HCT116 (cell line): ENCODE measurements at regions not wholly inside any gene's neighbourhood (a gene's known extent, or its start where the extent isn't known, plus 50 kb on each side); places are given as distances from the start of the nearest gene placed in this dataset.

Source experiments
- ATAC-seq: fragments of 200-7000 bp; cut with Tn5 transposase; 2 replicates; pipeline ENCODE4 v1.9.1; 2020; ENCODE audit warnings: mild to moderate bottlenecking, moderate library complexity
- BruUV-seq: library from RNA; stranded (reverse); fragments of 400-500 nt; replicated peaks from 2 replicates; lab custom pipeline; 2021; lab: Mats Ljungman, UMichigan
- CTCF ChIA-PET: fragments of 300-600 bp; sonication (Branson Sonifier 250); formaldehyde crosslinking; loops from one replicate; lab custom pipeline; 2021; ENCODE audit warnings: antibody characterized with exemption; lab: Charles Lee
- POLR2A ChIA-PET: fragments of 300-600, 350-600 bp; sonication (Branson Sonifier 250); formaldehyde crosslinking; loops from one replicate; lab custom pipeline; 2021; ENCODE audit warnings: antibody characterized with exemption; lab: Charles Lee
- RAD21 ChIA-PET, 2 experiments: fragments of 300-600 bp; sonication (Branson Sonifier 250); formaldehyde crosslinking; loops; one replicate each; lab custom pipeline; 2023; ENCODE audit warnings: low total read pairs in 2 of 2; ENCODE audit not compliant: uncharacterized antibody in 2 of 2, unreplicated experiment in 2 of 2, low non-redundant PET in 1 of 2; lab: Charles Lee
- DNase-seq: peaks from one replicate; pipeline ENCODE4 v3.0.0-alpha.2; 2010; ENCODE audit warnings: low read depth, low spot score
- H2AFZ ChIP-seq: fragments of 200-600 bp; shearing (Covaris generic), sonication (generic); 2 replicates; pipeline ENCODE4 v1.6.1; 2017; ENCODE audit warnings: low read depth, mixed run types, mixed read lengths, antibody characterized with exemption, low read length; ENCODE audit not compliant: poor library complexity, severe bottlenecking
- H3K27ac ChIP-seq: 2 replicates; pipeline ENCODE4 v1.5.1; 2012; ENCODE audit warnings: low read depth, low read length
- H3K27me3 ChIP-seq: fragments of 200-600 bp; sonication (generic); 2 replicates; pipeline ENCODE4 v1.6.1; 2016; ENCODE audit warnings: mixed run types, low read length, mixed read lengths; ENCODE audit not compliant: insufficient read depth
- H3K36me3 ChIP-seq, 2 experiments: fragments of 200-500 bp in 1 of 2; fragments of 200-600 bp in 1 of 2; sonication (Bioruptor generic) in 1 of 2; sonication (generic) in 1 of 2; 2 replicates each; pipeline versions ENCODE4 v1.5.1 to v1.6.1; 2014 to 2016; ENCODE audit warnings: low read length in 2 of 2, inconsistent platforms in 1 of 2, mixed read lengths in 1 of 2, mixed run types in 1 of 2; ENCODE audit not compliant: insufficient read depth in 2 of 2, control insufficient read depth in 1 of 2
- H3K4me1 ChIP-seq, 2 experiments: fragments of 200-600 bp in 1 of 2; sonication (generic) in 1 of 2; 2 replicates each; pipeline versions ENCODE4 v1.5.1 to v1.6.1; 2012 to 2017; ENCODE audit warnings: low read length in 2 of 2, inconsistent platforms in 1 of 2, mild to moderate bottlenecking in 1 of 2, mixed read lengths in 1 of 2, mixed run types in 1 of 2, moderate library complexity in 1 of 2; ENCODE audit not compliant: insufficient read depth in 2 of 2, control insufficient read depth in 1 of 2
- H3K4me2 ChIP-seq: fragments of 200-600 bp; sonication (generic); 2 replicates; pipeline ENCODE4 v1.6.1; 2017; ENCODE audit warnings: mixed run types, low read length, mixed read lengths
- H3K4me3 ChIP-seq, 2 experiments: fragments of 200-600 bp in 1 of 2; sonication (generic) in 1 of 2; replicated peaks in 1 of 2; 2 replicates each; pipeline ENCODE4 v1.5.1; 2011 to 2016; ENCODE audit warnings: low read length in 2 of 2, control low read depth in 1 of 2, low read depth in 1 of 2, mild to moderate bottlenecking in 1 of 2, mixed read lengths in 1 of 2, mixed run types in 1 of 2
- H3K79me2 ChIP-seq: fragments of 200-600 bp; sonication (generic); 2 replicates; pipeline ENCODE4 v1.6.1; 2017; ENCODE audit warnings: mild to moderate bottlenecking, mixed run types, low read length, moderate library complexity, mixed read lengths; ENCODE audit not compliant: insufficient read depth
- H3K9ac ChIP-seq: fragments of 200-600 bp; sonication (generic); 2 replicates; pipeline ENCODE4 v1.6.1; 2016; ENCODE audit warnings: low read length, mixed read lengths
- H3K9me2 ChIP-seq: fragments of 200-600 bp; sonication (generic), shearing (Covaris generic); 2 replicates; pipeline ENCODE4 v1.6.1; 2017; ENCODE audit warnings: mixed run types, mild to moderate bottlenecking, moderate library complexity; ENCODE audit not compliant: insufficient read depth
- H3K9me3 ChIP-seq, 2 experiments: fragments of 200-500 bp in 1 of 2; fragments of 200-600 bp in 1 of 2; sonication (Bioruptor generic) in 1 of 2; sonication (generic) in 1 of 2; 2 replicates each; pipeline ENCODE4 v1.6.1; 2014 to 2017; ENCODE audit warnings: low read length in 2 of 2, mixed read lengths in 2 of 2, inconsistent platforms in 1 of 2, low read depth in 1 of 2, mild to moderate bottlenecking in 1 of 2, mixed run types in 1 of 2, moderate library complexity in 1 of 2; ENCODE audit not compliant: control insufficient read depth in 1 of 2, insufficient read depth in 1 of 2
- H4K20me1 ChIP-seq: fragments of 200-600 bp; sonication (generic), shearing (Covaris generic); 2 replicates; pipeline ENCODE4 v1.6.1; 2017; ENCODE audit warnings: mixed run types, mild to moderate bottlenecking, moderate library complexity; ENCODE audit not compliant: insufficient read depth
- ELF1 ChIP-seq: IDR thresholded peaks from 2 replicates; pipeline ENCODE4 v1.6.1; 2012; ENCODE audit warnings: low read depth, borderline replicate concordance
- EZH2 ChIP-seq: fragments of 200-600 bp; sonication (generic); IDR thresholded peaks from 2 replicates; pipeline ENCODE4 v1.6.1; 2017; ENCODE audit warnings: antibody characterized with exemption, mixed run types
- POLR2A ChIP-seq: IDR thresholded peaks from 2 replicates; pipeline ENCODE4 v1.7.0; 2011; ENCODE audit warnings: borderline replicate concordance; ENCODE audit not compliant: insufficient read depth, insufficient read length; ENCODE audit errors: extremely low read depth
- POLR2AphosphoS5 ChIP-seq: IDR thresholded peaks from 2 replicates; pipeline ENCODE4 v1.6.1; 2011; ENCODE audit warnings: mild to moderate bottlenecking, low read depth, low read length, moderate library complexity
- RAD21 ChIP-seq: IDR thresholded peaks from 2 replicates; pipeline ENCODE4 v1.6.1; 2012; ENCODE audit warnings: low read depth, mild to moderate bottlenecking
- SP1 ChIP-seq: IDR thresholded peaks from 2 replicates; pipeline ENCODE4 v1.6.1; 2012; ENCODE audit warnings: low read depth
- TCF7L2 ChIP-seq: IDR thresholded peaks from 2 replicates; pipeline ENCODE4 v1.7.0; 2011; ENCODE audit warnings: borderline replicate concordance, inconsistent platforms; ENCODE audit not compliant: insufficient read depth, insufficient read length; ENCODE audit errors: extremely low read depth
- YY1 ChIP-seq: IDR thresholded peaks from 2 replicates; pipeline ENCODE4 v1.6.1; 2011; ENCODE audit warnings: low read length, low read depth, moderate library complexity, mild to moderate bottlenecking; ENCODE audit not compliant: insufficient replicate concordance; ENCODE audit errors: extremely low read depth
- ZFX ChIP-seq: fragments of 450-650 bp; IDR thresholded peaks from 2 replicates; pipeline ENCODE4 v1.6.1; 2017
- intact Hi-C: fragments of 100-400 bp; cut with micrococcal nuclease; formaldehyde crosslinking; loops from 2 replicates; pipeline ENCODE4 v1.10.0; 2022
- TF ChIP-seq, protein P1 (sequence below), 3 experiments: fragments of 200-600 bp in 1 of 3; sonication (generic) in 1 of 3; IDR thresholded peaks in 2 of 3; conservative IDR thresholded peaks in 1 of 3; 2 replicates each; pipeline ENCODE4 v1.5.1; 2012 to 2017; ENCODE audit warnings: low read depth in 2 of 3, low read length in 2 of 3, antibody characterized with exemption in 1 of 3, borderline replicate concordance in 1 of 3, control low read depth in 1 of 3, mild to moderate bottlenecking in 1 of 3, mixed read lengths in 1 of 3, mixed run types in 1 of 3, moderate library complexity in 1 of 3; ENCODE audit not compliant: insufficient read depth in 1 of 3
- TF ChIP-seq, protein P2 (sequence below): IDR thresholded peaks from 2 replicates; pipeline ENCODE4 v1.6.1; 2011; ENCODE audit warnings: mild to moderate bottlenecking, low read length, moderate library complexity; ENCODE audit not compliant: insufficient replicate concordance; ENCODE audit errors: extremely low read depth
- TF ChIP-seq, protein P3 (sequence below): IDR thresholded peaks from 2 replicates; pipeline ENCODE4 v1.6.1; 2012

DNA sequence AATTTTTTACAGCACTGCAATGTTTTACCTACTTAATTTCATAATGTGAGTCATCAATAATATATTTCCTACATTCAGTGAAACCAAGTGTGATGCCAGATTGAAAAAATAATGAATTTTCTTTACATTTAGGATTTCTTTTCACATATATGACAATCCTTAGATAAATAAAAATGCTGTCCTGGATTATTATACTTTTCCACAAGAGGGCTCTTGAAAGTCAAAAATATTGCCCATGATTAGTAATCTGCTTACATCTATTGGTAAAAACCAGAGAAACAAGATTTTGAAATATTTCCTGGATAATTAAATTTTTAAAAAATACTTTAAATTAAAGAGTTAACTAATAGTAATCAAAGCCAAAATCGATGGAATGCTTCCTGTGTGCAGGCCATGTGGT lies 86.8 kb upstream of the PLPPR4 start:
- Histone ChIP-seq H3K9me3 (no peaks in the 10 kb centered on the region), H3K4me1 (peaks cover 2 to 3% of the 10 kb centered on the region in 2 experiments; a peak in 3 of 4 replicates), H4K20me1 (no peaks in the 10 kb centered on the region), H3K79me2 (no peaks in the 10 kb centered on the region), H3K27ac (no peak overlapping the region), H3K4me3 (no peak overlapping the region), H3K9ac (no peak overlapping the region), H3K36me3 (no peaks in the 10 kb centered on the region), H3K9me2 (no peaks in the 10 kb centered on the region), H2AFZ (no peak overlapping the region), H3K27me3 (no peaks in the 10 kb centered on the region), H3K4me2 (no peak overlapping the region)
- no TSS peak for BruUV-seq
- ChIA-PET POLR2A (no interaction called here), RAD21 (no interaction called here), CTCF (no interaction called here)
- no peak for DNase-seq
- ATAC-seq, result no peak
- TF ChIP-seq YY1 (no peak), RAD21 (0 out of 2 replicates have a peak, but pooled peaks have one; percentile 23)
- TF ChIP-seq, protein P1, sequence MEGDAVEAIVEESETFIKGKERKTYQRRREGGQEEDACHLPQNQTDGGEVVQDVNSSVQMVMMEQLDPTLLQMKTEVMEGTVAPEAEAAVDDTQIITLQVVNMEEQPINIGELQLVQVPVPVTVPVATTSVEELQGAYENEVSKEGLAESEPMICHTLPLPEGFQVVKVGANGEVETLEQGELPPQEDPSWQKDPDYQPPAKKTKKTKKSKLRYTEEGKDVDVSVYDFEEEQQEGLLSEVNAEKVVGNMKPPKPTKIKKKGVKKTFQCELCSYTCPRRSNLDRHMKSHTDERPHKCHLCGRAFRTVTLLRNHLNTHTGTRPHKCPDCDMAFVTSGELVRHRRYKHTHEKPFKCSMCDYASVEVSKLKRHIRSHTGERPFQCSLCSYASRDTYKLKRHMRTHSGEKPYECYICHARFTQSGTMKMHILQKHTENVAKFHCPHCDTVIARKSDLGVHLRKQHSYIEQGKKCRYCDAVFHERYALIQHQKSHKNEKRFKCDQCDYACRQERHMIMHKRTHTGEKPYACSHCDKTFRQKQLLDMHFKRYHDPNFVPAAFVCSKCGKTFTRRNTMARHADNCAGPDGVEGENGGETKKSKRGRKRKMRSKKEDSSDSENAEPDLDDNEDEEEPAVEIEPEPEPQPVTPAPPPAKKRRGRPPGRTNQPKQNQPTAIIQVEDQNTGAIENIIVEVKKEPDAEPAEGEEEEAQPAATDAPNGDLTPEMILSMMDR (IDR thresholded peaks at IDR 0.05 in 2 of 3, conservative IDR thresholded peaks at IDR 0.05 in 1 of 3; ENCODE audit: borderline replicate concordance in 1 of 3, insufficient read depth in 1 of 3, low read depth in 2 of 3, low read length in 2 of 3), result peak in 1 of 3 experiments; percentile 33; a peak in 1 of 6 replicates
- intact Hi-C loops, result loop anchor here (5.0 to 10.0 kb wide), 2 partner anchors 383 to 510 kb away; no protein-coding TSS in a partner anchor

DNA sequence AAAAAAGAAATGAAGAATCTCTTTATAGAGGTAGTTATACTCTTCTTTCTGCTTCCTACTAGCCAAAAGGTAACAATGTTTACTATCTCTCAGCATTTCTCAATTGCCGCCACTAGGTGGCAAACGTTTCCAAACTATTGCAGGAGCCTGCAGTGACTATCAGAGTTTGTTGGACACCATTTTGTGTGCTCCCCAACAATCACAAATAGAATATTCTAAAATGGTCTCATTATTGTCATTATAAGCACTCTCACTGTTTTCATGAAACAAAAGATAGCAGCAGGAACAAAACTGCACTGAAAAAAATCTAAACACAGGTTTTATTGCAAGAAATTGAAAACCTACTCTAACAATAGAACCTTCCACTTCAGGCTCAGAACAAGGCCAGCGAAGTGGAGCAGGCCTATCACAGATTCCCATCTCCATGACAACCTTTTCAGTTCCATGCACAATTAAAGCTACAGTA lies 83.9 kb upstream of the PLPPR4 start:
- intact Hi-C loops, result loop anchor here (1.0 to 10.0 kb wide), 4 partner anchors 301 to 1688 kb away; no protein-coding TSS in a partner anchor
- CTCF ChIA-PET, result interaction anchor here (0.6 to 2.9 kb wide), 12 partner anchors 8 to 712 kb away, joined by 3 to 24 read pairs (median 4); no protein-coding TSS in a partner anchor
- no peaks in the 10 kb centered on the region for H3K9me3 ChIP-seq
- TF ChIP-seq RAD21, result peak; percentile 90
- TF ChIP-seq ELF1, result no peak
- no peak for TF ChIP-seq POLR2A
- no peak for TF ChIP-seq POLR2AphosphoS5
- TF ChIP-seq YY1, result peak; percentile 93
- TF ChIP-seq EZH2, result no peak
- TF ChIP-seq ZFX, result no peak
- TF ChIP-seq, protein P2, sequence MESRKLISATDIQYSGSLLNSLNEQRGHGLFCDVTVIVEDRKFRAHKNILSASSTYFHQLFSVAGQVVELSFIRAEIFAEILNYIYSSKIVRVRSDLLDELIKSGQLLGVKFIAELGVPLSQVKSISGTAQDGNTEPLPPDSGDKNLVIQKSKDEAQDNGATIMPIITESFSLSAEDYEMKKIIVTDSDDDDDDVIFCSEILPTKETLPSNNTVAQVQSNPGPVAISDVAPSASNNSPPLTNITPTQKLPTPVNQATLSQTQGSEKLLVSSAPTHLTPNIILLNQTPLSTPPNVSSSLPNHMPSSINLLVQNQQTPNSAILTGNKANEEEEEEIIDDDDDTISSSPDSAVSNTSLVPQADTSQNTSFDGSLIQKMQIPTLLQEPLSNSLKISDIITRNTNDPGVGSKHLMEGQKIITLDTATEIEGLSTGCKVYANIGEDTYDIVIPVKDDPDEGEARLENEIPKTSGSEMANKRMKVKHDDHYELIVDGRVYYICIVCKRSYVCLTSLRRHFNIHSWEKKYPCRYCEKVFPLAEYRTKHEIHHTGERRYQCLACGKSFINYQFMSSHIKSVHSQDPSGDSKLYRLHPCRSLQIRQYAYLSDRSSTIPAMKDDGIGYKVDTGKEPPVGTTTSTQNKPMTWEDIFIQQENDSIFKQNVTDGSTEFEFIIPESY, result no peak
- no peak for TF ChIP-seq TCF7L2
- peak; percentile 12; the same call in 1 of the 2 replicates for TF ChIP-seq SP1
- TF ChIP-seq, protein P3, sequence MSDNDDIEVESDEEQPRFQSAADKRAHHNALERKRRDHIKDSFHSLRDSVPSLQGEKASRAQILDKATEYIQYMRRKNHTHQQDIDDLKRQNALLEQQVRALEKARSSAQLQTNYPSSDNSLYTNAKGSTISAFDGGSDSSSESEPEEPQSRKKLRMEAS, result no peak

More for the DNA sequence above, 83.9 kb upstream of the PLPPR4 start:
- Histone ChIP-seq H3K27ac (peak overlapping the region; percentile 38; the same call in 1 of the 2 replicates), H3K27me3 (no peaks in the 10 kb centered on the region), H3K9ac (no peak overlapping the region), H2AFZ (peak overlapping the region; percentile 85), H4K20me1 (no peaks in the 10 kb centered on the region), H3K4me3 (no peak overlapping the region), H3K36me3 (no peaks in the 10 kb centered on the region), H3K4me2 (peak overlapping the region; percentile 43; the same call in 1 of the 2 replicates), H3K79me2 (no peaks in the 10 kb centered on the region), H3K4me1 (peaks cover 2 to 3% of the 10 kb centered on the region in 2 experiments; a peak in 3 of 4 replicates), H3K9me2 (no peaks in the 10 kb centered on the region)
- ATAC-seq (peak; percentile 97), DNase-seq (peak; percentile 79)
- RAD21 ChIA-PET, result interaction anchor here in 1 of 2 experiments (0.6 kb wide), 1 partner anchor 300 kb away, joined by 4 read pairs; no protein-coding TSS in a partner anchor
- POLR2A ChIA-PET, result interaction anchor here (0.9 kb wide), 1 partner anchor 300 kb away, joined by 3 read pairs; no protein-coding TSS in a partner anchor
- no TSS peak for BruUV-seq
